ENCODE measurements at regions not wholly inside any gene's neighbourhood (a gene's known extent, or its start where the extent isn't known, plus 50 kb on each side); places are given as distances from the start of the nearest gene placed in this dataset.
A peak's percentile ranks its signal among the peaks of the same experiment; 100 is the strongest.

DNA sequence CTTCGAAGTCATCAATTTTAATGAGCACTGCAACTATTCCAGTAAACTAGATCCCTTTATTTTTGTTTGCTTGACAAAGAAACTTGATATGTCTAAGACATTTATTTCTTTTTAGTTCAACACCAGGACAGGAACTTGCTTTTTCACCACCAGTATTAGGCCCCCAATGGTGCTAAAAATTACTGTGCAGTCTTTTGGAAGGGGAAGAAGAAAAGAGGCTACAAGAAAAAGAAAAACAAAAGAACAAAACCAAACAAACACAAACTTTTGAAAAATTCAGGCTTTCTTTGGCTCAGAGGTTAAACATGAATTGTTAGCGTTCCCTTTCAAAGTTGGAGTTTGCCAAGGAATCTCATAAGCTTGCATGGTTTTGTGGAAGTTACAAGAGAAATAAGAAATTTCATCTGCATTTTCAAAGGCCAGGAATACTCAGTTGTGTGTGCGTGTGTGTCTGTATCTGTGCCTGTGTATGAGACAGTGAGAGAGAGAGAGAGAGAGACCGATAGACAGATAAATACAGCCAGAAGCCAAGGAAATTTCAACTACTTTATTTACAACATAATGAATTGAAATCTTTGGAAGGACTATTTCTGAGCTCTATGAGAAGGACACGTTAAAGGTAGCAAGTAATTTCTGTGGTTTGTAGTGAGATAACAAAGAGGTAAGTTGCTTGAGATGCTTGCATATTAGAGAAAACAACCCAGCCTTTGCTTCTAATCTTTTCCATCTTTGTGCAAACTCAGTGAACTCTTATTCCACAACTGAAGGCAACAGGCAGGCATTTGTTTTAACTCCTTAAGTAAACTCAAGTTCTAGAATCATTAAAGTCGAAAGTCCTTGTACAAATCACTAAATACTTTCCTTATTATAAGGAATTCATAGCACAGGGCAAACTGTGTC lies 171.0 kb upstream of the CITED2 start:
- no peak for DNase-seq
- Histone ChIP-seq H3K9me3 (replicated peaks in 1 of 3) (no peaks in the 10 kb centered on the region), H3K27me3 (no peaks in the 10 kb centered on the region), H3K36me3 (replicated peaks in 1 of 2) (no peaks in the 10 kb centered on the region), H3K27ac (no peak overlapping the region), H3K4me1 (replicated peaks in 1 of 2) (peaks cover 13 to 23% of the 10 kb centered on the region in 2 donors), H3K4me3 (no peak overlapping the region)
- intact Hi-C loops (cut with DNase I) = no loop called here
- WGBS, 4 donors = 46 to 52% (median 50%) methylated on average over 6 of the region's 6 CpGs
- TF ChIP-seq, protein P1, sequence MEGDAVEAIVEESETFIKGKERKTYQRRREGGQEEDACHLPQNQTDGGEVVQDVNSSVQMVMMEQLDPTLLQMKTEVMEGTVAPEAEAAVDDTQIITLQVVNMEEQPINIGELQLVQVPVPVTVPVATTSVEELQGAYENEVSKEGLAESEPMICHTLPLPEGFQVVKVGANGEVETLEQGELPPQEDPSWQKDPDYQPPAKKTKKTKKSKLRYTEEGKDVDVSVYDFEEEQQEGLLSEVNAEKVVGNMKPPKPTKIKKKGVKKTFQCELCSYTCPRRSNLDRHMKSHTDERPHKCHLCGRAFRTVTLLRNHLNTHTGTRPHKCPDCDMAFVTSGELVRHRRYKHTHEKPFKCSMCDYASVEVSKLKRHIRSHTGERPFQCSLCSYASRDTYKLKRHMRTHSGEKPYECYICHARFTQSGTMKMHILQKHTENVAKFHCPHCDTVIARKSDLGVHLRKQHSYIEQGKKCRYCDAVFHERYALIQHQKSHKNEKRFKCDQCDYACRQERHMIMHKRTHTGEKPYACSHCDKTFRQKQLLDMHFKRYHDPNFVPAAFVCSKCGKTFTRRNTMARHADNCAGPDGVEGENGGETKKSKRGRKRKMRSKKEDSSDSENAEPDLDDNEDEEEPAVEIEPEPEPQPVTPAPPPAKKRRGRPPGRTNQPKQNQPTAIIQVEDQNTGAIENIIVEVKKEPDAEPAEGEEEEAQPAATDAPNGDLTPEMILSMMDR (IDR thresholded peaks at IDR 0.05) = no peak
- TF ChIP-seq POLR2A (IDR thresholded peaks at IDR 0.05) = no peak

- TF ChIP-seq, protein P1 (IDR thresholded peaks at IDR 0.05) = no peak
- Histone ChIP-seq H3K27me3 (no peaks in the 10 kb centered on the region), H3K9me3 (replicated peaks in 1 of 3) (no peaks in the 10 kb centered on the region), H3K4me3 (no peak overlapping the region), H3K27ac (peak overlapping the region in 1 of 5 donors; percentile 32), H3K4me1 (replicated peaks in 1 of 2) (peaks cover 13 to 23% of the 10 kb centered on the region in 2 donors), H3K36me3 (replicated peaks in 1 of 2) (no peaks in the 10 kb centered on the region)
- WGBS, 4 donors = 72 to 84% (median 81%) methylated on average over 2 of the region's 2 CpGs
- no peak for DNase-seq
- intact Hi-C loops (cut with DNase I) = no loop called here
Observed at GRCh38 chr6:139544701-139545057, 170.2 kb upstream of the CITED2 start.

GRCh38 chr6:139542351-139542750 lies 167.9 kb upstream of the CITED2 start:
- peaks cover 13 to 23% of the 10 kb centered on the region in 2 donors for H3K4me1 ChIP-seq (replicated peaks in 1 of 2)
- intact Hi-C loops (cut with DNase I) = no loop called here
- TF ChIP-seq, protein P1 (IDR thresholded peaks at IDR 0.05) = no peak
- TF ChIP-seq POLR2A (IDR thresholded peaks at IDR 0.05) = no peak
- 95 to 98% (median 97%) methylated on average over 3 of the region's 3 CpGs for WGBS, 4 donors
- H3K27ac ChIP-seq = no peak overlapping the region
- H3K4me3 ChIP-seq = no peak overlapping the region
- H3K27me3 ChIP-seq = no peaks in the 10 kb centered on the region
- no peaks in the 10 kb centered on the region for H3K9me3 ChIP-seq (replicated peaks in 1 of 3)
- no peak for DNase-seq
- no peaks in the 10 kb centered on the region for H3K36me3 ChIP-seq (replicated peaks in 1 of 2)

DNA sequence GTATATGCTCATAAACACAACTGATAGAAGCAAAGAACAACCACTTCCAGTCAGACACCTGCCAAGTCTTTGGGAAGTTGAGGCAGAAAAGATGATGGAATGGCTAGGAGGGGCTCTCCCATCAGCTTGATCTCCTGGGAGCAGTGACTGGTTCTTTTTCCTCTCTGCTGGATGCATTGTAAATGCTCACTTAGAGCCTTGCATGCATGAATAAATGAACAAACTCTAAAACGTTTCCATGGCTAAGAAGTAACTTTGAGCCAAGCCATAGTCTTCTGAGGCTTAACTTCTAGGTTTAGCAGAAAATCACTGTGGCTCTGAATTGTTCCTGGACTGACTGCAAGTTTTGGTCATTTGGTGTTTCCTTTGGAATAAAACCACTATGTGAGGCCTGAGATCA lies 166.4 kb upstream of the CITED2 start:
- H3K36me3 ChIP-seq (replicated peaks in 1 of 2) = no peaks in the 10 kb centered on the region
- DNase-seq = no peak
- H3K27me3 ChIP-seq = no peaks in the 10 kb centered on the region
- H3K9me3 ChIP-seq (replicated peaks in 1 of 3) = no peaks in the 10 kb centered on the region
- no peak overlapping the region for H3K27ac ChIP-seq
- H3K4me1 ChIP-seq (replicated peaks in 1 of 2) = peaks cover 10 to 11% of the 10 kb centered on the region in 2 donors
- intact Hi-C loops (cut with DNase I) = no loop called here
- TF ChIP-seq, protein P1 (IDR thresholded peaks at IDR 0.05) = no peak
- TF ChIP-seq POLR2A (IDR thresholded peaks at IDR 0.05) = no peak
- no peak overlapping the region for H3K4me3 ChIP-seq
- WGBS, 4 donors = 53 to 83% (median 70%) methylated on average over 1 of the region's 1 CpG
